Activated naive CD8-positive, alpha-beta T cell treated with anti-CD3 and anti-CD28 coated beads for 36 hours (primary cell): ENCODE measurements at regions not wholly inside any gene's neighbourhood (a gene's known extent, or its start where the extent isn't known, plus 50 kb on each side); places are given as distances from the start of the nearest gene placed in this dataset.
"Not testable (repeated sequence)": the region's sequence is repeated elsewhere in the genome, so short reads cannot be mapped to it uniquely, and the experiment has no call there.

Experiments
- DNase-seq: peaks from one replicate; pipeline ENCODE4 v3.0.0; 2021
- H3K27ac Mint-ChIP-seq: one replicate; pipeline ENCODE4 v1.8.0; 2022; ENCODE audit warnings: mild to moderate bottlenecking, moderate library complexity, mixed read lengths
- H3K27me3 Mint-ChIP-seq: one replicate; pipeline ENCODE4 v1.8.0; 2022; ENCODE audit warnings: mild to moderate bottlenecking, mixed read lengths
- H3K36me3 Mint-ChIP-seq: one replicate; pipeline ENCODE4 v1.8.0; 2021; ENCODE audit warnings: mild to moderate bottlenecking, mixed read lengths
- H3K4me1 Mint-ChIP-seq: one replicate; pipeline ENCODE4 v1.8.0; 2021; ENCODE audit warnings: mixed read lengths
- H3K4me3 Mint-ChIP-seq: one replicate; pipeline ENCODE4 v1.8.0; 2022; ENCODE audit warnings: mild to moderate bottlenecking, moderate library complexity, mixed read lengths
- H3K9me3 Mint-ChIP-seq: one replicate; pipeline ENCODE4 v1.8.0; 2022; ENCODE audit warnings: mixed read lengths

- no peaks in the 10 kb centered on the region for H3K9me3 Mint-ChIP-seq
- H3K27me3 Mint-ChIP-seq, result no peaks in the 10 kb centered on the region
- no peaks in the 10 kb centered on the region for H3K4me1 Mint-ChIP-seq
- H3K4me3 Mint-ChIP-seq, result no peak overlapping the region
- no peak for DNase-seq
- no peak overlapping the region for H3K27ac Mint-ChIP-seq
- no peaks in the 10 kb centered on the region for H3K36me3 Mint-ChIP-seq
Measured at GRCh38 chr14:23727566-23728335, 91.6 kb downstream of the DHRS2 start.

DNA sequence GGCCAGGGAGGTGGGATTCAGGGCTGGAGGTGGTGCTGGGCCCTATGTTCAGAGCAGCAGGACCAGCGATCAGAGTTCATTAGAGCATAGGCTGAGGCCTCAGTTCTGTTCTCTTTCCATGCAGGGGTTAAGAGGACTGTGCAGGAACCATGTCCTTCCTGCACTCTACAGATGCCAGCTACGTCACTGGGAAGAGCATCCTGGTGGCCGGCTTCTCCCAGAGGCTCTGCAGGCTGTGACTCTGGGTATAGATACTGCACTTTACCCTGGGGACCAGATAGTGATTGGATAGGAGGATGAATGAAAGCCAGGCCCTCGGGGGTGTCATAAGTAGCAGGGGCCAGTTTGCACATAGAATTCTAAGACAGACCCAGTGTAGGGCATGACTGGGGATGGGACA lies 92.6 kb downstream of the DHRS2 start:
- no peaks in the 10 kb centered on the region for H3K9me3 Mint-ChIP-seq
- H3K27ac Mint-ChIP-seq, result no peak overlapping the region
- no peak overlapping the region for H3K4me3 Mint-ChIP-seq
- H3K4me1 Mint-ChIP-seq, result no peaks in the 10 kb centered on the region
- H3K36me3 Mint-ChIP-seq, result no peaks in the 10 kb centered on the region
- H3K27me3 Mint-ChIP-seq, result peaks cover 3% of the 10 kb centered on the region
- DNase-seq, result no peak

DNA sequence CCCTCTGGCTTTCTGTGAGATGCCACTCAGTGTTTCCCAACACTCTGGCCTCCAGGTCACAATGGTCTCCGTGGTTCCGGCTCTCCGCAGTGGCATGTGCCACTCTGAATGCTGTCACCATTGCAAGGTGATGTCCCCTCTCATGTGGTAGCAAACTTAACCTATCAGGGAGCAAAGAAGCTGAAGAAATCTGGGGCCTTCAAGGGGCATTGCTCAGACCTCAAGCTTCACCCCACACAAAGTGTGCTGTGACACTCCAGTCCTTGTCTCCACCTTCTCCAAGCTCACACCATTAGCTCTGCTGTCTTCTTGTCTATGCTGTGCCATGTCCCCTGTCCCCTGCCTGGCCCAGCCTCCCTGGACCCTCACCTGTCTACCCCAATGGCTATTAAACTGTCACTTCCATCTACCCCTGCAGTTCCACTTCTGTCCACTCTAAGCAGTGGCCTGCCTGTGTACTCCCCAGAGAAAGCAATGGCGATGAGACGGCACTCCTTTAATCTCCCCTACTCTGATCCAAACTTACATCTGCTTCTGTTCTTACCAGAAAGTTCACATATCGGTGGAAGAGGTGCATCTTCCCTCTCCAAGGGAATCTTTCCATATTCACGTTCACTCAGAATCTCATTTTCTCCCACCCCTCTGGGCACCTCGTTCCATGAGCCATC lies 93.7 kb downstream of the DHRS2 start:
- no peaks in the 10 kb centered on the region for H3K36me3 Mint-ChIP-seq
- peaks cover 3% of the 10 kb centered on the region for H3K27me3 Mint-ChIP-seq
- H3K27ac Mint-ChIP-seq, result no peak overlapping the region
- no peak for DNase-seq
- H3K9me3 Mint-ChIP-seq, result peaks cover 3% of the 10 kb centered on the region
- H3K4me1 Mint-ChIP-seq, result no peaks in the 10 kb centered on the region
- H3K4me3 Mint-ChIP-seq, result no peak overlapping the region

- DNase-seq, result no peak
- peaks cover 2% of the 10 kb centered on the region for H3K36me3 Mint-ChIP-seq
- no peak overlapping the region for H3K27ac Mint-ChIP-seq
- peaks cover 19% of the 10 kb centered on the region for H3K9me3 Mint-ChIP-seq
- H3K4me1 Mint-ChIP-seq, result no peaks in the 10 kb centered on the region
- H3K4me3 Mint-ChIP-seq, result no peak overlapping the region
- H3K27me3 Mint-ChIP-seq, result peaks cover 7% of the 10 kb centered on the region
Measured at GRCh38 chr14:23735394-23735793, 99.2 kb downstream of the DHRS2 start.

- not testable (repeated sequence) for H3K4me3 Mint-ChIP-seq, H3K27ac Mint-ChIP-seq
Measured at GRCh38 chr14:23744368-23744767, 108.2 kb downstream of the DHRS2 start.

DNA sequence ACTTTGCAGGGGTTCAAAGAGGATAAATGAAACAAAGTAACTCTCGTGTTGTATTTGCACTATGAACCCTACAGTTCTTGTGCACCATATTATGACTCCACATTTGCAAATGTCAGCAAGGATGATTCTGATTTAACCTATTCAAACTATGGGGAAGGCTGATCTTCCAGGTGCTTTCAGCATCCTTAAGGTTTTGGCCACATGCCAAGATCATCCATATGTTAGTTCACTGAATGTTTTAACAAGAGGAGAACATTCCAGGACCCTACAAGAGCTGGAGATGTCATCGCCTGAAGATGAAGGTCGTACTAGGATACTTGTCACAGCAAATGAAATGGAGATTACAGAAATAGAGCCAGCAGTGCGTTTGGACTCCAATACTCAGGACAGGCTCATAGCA lies 114.2 kb downstream of the DHRS2 start:
- Mint-ChIP-seq H3K4me3 (no peak overlapping the region), H3K36me3 (no peaks in the 10 kb centered on the region), H3K27me3 (peaks cover 27% of the 10 kb centered on the region), H3K4me1 (no peaks in the 10 kb centered on the region), H3K27ac (no peak overlapping the region), H3K9me3 (no peaks in the 10 kb centered on the region)
- DNase-seq, result no peak

More at GRCh38 chr14:23744368-23744767, 108.2 kb downstream of the DHRS2 start:
- H3K4me1 Mint-ChIP-seq, H3K36me3 Mint-ChIP-seq, DNase-seq, H3K9me3 Mint-ChIP-seq: not testable (repeated sequence)
- H3K27me3 Mint-ChIP-seq, result peaks cover 25% of the 10 kb centered on the region

GRCh38 chr14:23751616-23752015 lies 115.5 kb downstream of the DHRS2 start:
- no peak for DNase-seq
- peaks cover 39% of the 10 kb centered on the region for H3K27me3 Mint-ChIP-seq
- H3K9me3 Mint-ChIP-seq, result no peaks in the 10 kb centered on the region
- no peak overlapping the region for H3K4me3 Mint-ChIP-seq
- H3K27ac Mint-ChIP-seq, result no peak overlapping the region
- no peaks in the 10 kb centered on the region for H3K4me1 Mint-ChIP-seq
- no peaks in the 10 kb centered on the region for H3K36me3 Mint-ChIP-seq

DNA sequence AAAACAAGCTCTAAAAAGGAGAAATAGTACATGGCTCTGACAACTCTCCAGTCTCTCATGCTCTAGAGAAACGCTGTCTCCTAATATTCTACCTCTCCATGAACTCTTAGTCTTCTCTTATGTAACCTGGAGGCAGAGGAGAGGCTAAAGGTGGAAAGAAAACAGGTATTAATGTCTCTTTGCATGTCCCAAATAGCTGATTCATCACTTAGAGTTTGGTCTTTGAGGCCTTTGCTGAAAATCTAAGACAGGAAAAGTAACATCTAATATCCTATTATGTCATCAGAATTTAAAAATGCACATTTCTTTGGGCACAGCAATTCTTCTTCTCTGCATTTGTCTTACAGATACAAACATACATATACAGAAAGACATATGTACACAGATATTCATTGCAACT lies 127.2 kb downstream of the DHRS2 start:
- no peaks in the 10 kb centered on the region for H3K36me3 Mint-ChIP-seq
- H3K27ac Mint-ChIP-seq, result no peak overlapping the region
- no peaks in the 10 kb centered on the region for H3K4me1 Mint-ChIP-seq
- H3K4me3 Mint-ChIP-seq, result no peak overlapping the region
- DNase-seq, result no peak
- peaks cover 34% of the 10 kb centered on the region for H3K27me3 Mint-ChIP-seq
- no peaks in the 10 kb centered on the region for H3K9me3 Mint-ChIP-seq

DNA sequence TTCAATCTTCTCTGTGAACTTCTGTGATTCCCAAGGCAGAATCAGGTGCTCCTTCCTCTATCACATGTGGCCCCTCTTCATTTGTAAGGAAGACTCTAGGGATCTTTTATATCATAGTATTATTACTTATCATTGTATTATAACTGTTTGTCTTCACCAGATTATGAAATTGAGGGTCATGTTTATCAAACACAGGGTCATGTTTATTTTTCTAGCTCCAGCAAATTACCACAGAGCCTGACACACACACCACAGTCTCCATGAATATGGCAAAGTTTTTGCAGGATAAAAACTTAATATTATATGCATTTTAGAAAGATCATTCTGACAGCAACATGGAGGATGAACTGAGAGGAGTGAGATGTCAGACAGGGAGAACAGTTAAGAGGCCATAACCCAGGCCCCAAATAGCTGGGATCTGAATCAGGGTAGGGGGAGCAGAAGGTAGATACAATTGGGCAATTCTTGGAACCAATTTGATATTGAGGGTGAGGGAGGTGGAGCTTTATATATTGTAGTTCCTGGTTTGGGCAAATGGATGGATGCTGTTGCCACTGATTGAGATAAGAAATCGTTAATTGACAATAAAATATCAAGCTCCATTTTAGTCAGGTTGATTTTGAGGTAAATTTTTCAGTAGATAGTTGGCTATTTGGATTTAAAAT lies 130.7 kb downstream of the DHRS2 start:
- H3K27me3 Mint-ChIP-seq, result peaks cover 18% of the 10 kb centered on the region
- no peak overlapping the region for H3K4me3 Mint-ChIP-seq
- no peak overlapping the region for H3K27ac Mint-ChIP-seq
- DNase-seq, result no peak
- no peaks in the 10 kb centered on the region for H3K4me1 Mint-ChIP-seq
- H3K9me3 Mint-ChIP-seq, result no peaks in the 10 kb centered on the region
- no peaks in the 10 kb centered on the region for H3K36me3 Mint-ChIP-seq

GRCh38 chr14:23769221-23769728 lies 133.1 kb downstream of the DHRS2 start:
- not testable (repeated sequence) for H3K27ac Mint-ChIP-seq, H3K4me1 Mint-ChIP-seq, DNase-seq, H3K4me3 Mint-ChIP-seq, H3K9me3 Mint-ChIP-seq, H3K36me3 Mint-ChIP-seq
- H3K27me3 Mint-ChIP-seq, result peaks cover 28% of the 10 kb centered on the region

DNA sequence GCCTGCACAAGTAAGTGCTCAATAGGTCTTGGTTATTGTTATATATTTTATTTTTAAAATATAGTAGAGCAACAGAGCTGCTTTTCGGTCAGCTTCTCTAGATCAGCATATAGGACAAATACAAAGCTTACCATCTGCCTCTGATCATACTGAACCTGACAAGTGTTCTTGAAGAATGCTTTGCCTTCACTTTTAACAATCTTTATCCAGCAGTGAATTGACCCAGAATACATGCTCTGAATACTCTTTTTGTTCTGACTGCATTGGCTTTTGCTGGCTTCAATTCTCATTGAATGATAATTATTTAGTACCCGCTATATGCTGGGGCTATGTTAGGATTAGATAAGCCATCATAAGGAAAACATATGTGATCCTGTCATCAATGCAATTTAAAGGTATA lies 137.8 kb downstream of the DHRS2 start:
- no peak overlapping the region for H3K4me3 Mint-ChIP-seq
- peaks cover 20% of the 10 kb centered on the region for H3K27me3 Mint-ChIP-seq

DNA sequence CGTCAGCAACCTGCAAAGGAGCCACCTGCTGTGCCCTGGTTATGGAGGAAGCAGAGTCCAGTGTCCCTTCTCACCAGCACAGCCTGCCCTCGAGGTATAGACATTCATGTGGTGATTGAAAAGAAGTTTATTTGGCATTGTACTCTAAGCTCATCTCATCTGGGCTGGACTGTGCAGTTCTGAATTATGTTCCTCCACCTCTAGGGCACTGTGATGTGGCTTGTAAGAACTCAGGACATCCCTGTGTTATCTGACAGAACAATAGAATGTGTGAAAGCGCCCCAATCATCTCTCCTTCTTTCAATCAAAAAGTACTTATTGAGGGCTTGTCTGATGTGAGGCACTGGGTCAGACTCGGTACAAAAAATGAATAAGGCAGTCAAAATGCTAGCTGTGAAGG lies 140.1 kb downstream of the DHRS2 start:
- Mint-ChIP-seq H3K4me1 (no peaks in the 10 kb centered on the region), H3K36me3 (no peaks in the 10 kb centered on the region), H3K27ac (no peak overlapping the region), H3K9me3 (no peaks in the 10 kb centered on the region), H3K27me3 (peaks cover 37% of the 10 kb centered on the region), H3K4me3 (no peak overlapping the region)
- no peak for DNase-seq

More for the DNA sequence above, 137.8 kb downstream of the DHRS2 start:
- Mint-ChIP-seq H3K36me3 (no peaks in the 10 kb centered on the region), H3K4me1 (no peaks in the 10 kb centered on the region), H3K27ac (no peak overlapping the region), H3K9me3 (no peaks in the 10 kb centered on the region)
- no peak for DNase-seq

GRCh38 chr14:23785208-23785607 lies 149.0 kb downstream of the DHRS2 start:
- Mint-ChIP-seq H3K4me3 (no peak overlapping the region), H3K27me3 (peaks cover 28% of the 10 kb centered on the region), H3K4me1 (no peaks in the 10 kb centered on the region), H3K27ac (no peak overlapping the region), H3K9me3 (peaks cover 1% of the 10 kb centered on the region), H3K36me3 (peaks cover 2% of the 10 kb centered on the region)
- no peak for DNase-seq

DNA sequence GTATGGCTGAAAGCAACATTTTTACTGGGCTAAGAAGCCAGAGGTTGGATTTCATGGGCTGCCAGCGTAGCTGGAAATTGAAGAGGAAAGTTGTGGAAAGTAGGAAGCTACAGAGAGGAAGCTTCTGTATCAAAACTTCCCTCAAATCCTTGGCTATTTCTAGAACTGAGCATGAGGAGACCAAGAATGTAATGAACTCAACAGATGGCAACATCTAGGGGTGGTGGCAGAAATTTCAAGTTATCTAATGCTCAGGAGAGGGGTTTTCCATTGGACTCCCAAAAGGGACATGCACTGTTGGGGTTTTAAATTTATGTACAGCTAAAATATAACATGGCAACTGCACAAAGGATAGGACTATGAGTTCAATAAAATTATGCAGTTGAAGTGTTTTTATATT lies 151.3 kb downstream of the DHRS2 start:
- Mint-ChIP-seq H3K36me3 (peaks cover 2% of the 10 kb centered on the region), H3K27ac (no peak overlapping the region), H3K4me3 (no peak overlapping the region), H3K4me1 (no peaks in the 10 kb centered on the region), H3K27me3 (peaks cover 16% of the 10 kb centered on the region), H3K9me3 (peaks cover 1% of the 10 kb centered on the region)
- no peak for DNase-seq

GRCh38 chr14:23789696-23790095 lies 153.5 kb downstream of the DHRS2 start:
- no peak overlapping the region for H3K4me3 Mint-ChIP-seq
- DNase-seq, result no peak
- H3K27ac Mint-ChIP-seq, result no peak overlapping the region
- peaks cover 2% of the 10 kb centered on the region for H3K36me3 Mint-ChIP-seq
- H3K9me3 Mint-ChIP-seq, result peaks cover 1% of the 10 kb centered on the region
- no peaks in the 10 kb centered on the region for H3K4me1 Mint-ChIP-seq
- peaks cover 7% of the 10 kb centered on the region for H3K27me3 Mint-ChIP-seq
